IMR-90 (cell line): ENCODE measurements at regions not wholly inside any gene's neighbourhood (a gene's known extent, or its start where the extent isn't known, plus 50 kb on each side); places are given as distances from the start of the nearest gene placed in this dataset.

ENCODE experiments used
- ATAC-seq: fragments of 200-7000 bp; cut with Tn5 transposase; 2 replicates; pipeline ENCODE4 v1.9.1; 2020; ENCODE audit warnings: low read depth, mild to moderate bottlenecking, moderate library complexity
- BruUV-seq: library from RNA; stranded (reverse); fragments of 400-500 nt; replicated peaks from 2 replicates; lab custom pipeline; 2021; lab: Mats Ljungman, UMichigan
- CTCF ChIA-PET: fragments of 300-600 bp; formaldehyde crosslinking; extraction: SDS; loops from one replicate; lab custom pipeline; 2021; ENCODE audit warnings: antibody characterized with exemption; lab: Yijun Ruan, JAX
- POLR2A ChIA-PET: fragments of 300-600 bp; sonication (Branson Sonifier 250); formaldehyde crosslinking; loops from one replicate; lab custom pipeline; 2022; ENCODE audit warnings: antibody characterized with exemption; ENCODE audit not compliant: unreplicated experiment; lab: Charles Lee
- DNase-seq: peaks from one replicate; pipeline ENCODE4 v3.0.0; 2013
- H2AFZ ChIP-seq: replicated peaks from 2 replicates; pipeline ENCODE3; 2013; ENCODE audit warnings: low read length, mild to moderate bottlenecking; ENCODE audit not compliant: poor library complexity
- H2AK5ac ChIP-seq: 2 replicates; pipeline ENCODE4 v1.6.1; 2013; ENCODE audit warnings: low read depth, low read length, inconsistent platforms
- H2AK9ac ChIP-seq: replicated peaks from 2 replicates; pipeline ENCODE3; 2013; ENCODE audit warnings: mild to moderate bottlenecking, low read depth, low read length, moderate library complexity; ENCODE audit not compliant: poor library complexity
- H2BK120ac ChIP-seq: 2 replicates; pipeline ENCODE4 v1.6.1; 2013; ENCODE audit warnings: low read depth, low read length, inconsistent platforms
- H2BK15ac ChIP-seq: 3 replicates; pipeline ENCODE4 v1.6.1; 2013; ENCODE audit warnings: low read depth, low read length, inconsistent platforms
- H2BK20ac ChIP-seq: 2 replicates; pipeline ENCODE4 v1.6.1; 2013; ENCODE audit warnings: low read depth, mild to moderate bottlenecking, inconsistent platforms, low read length, moderate library complexity
- H2BK5ac ChIP-seq: 2 replicates; pipeline ENCODE4 v1.6.1; 2013; ENCODE audit warnings: mild to moderate bottlenecking, low read depth, low read length, inconsistent platforms; ENCODE audit not compliant: poor library complexity, severe bottlenecking
- H3K14ac ChIP-seq: replicated peaks from 2 replicates; pipeline ENCODE4 v1.6.1; 2013; ENCODE audit warnings: low read depth, low read length, inconsistent platforms
- H3K18ac ChIP-seq: 2 replicates; pipeline ENCODE4 v1.6.1; 2013; ENCODE audit warnings: low read depth, low read length, control low read depth
- H3K23ac ChIP-seq: 2 replicates; pipeline ENCODE4 v1.6.1; 2013; ENCODE audit warnings: low read depth, low read length, inconsistent platforms
- H3K27ac ChIP-seq: 2 replicates; pipeline ENCODE4 v1.5.1; 2013; ENCODE audit warnings: mild to moderate bottlenecking, control low read depth, low read length; ENCODE audit not compliant: insufficient read depth
- H3K27me3 ChIP-seq: 2 replicates; pipeline ENCODE4 v1.6.1; 2013; ENCODE audit warnings: low read length; ENCODE audit not compliant: control insufficient read depth, insufficient read depth
- H3K36me3 ChIP-seq: 2 replicates; pipeline ENCODE4 v1.6.1; 2013; ENCODE audit warnings: low read length, mixed read lengths; ENCODE audit not compliant: control insufficient read depth, insufficient read depth
- H3K4ac ChIP-seq: 2 replicates; pipeline ENCODE4 v1.6.1; 2013; ENCODE audit warnings: low read depth, low read length, inconsistent platforms
- H3K4me1 ChIP-seq: 2 replicates; pipeline ENCODE4 v1.6.1; 2013; ENCODE audit warnings: low read length, mixed read lengths; ENCODE audit not compliant: control insufficient read depth, insufficient read depth
- H3K4me2 ChIP-seq: 2 replicates; pipeline ENCODE4 v1.6.1; 2013; ENCODE audit warnings: low read depth, mild to moderate bottlenecking, control low read depth, low read length, moderate library complexity
- H3K4me3 ChIP-seq: 2 replicates; pipeline ENCODE4 v1.5.1; 2013; ENCODE audit warnings: low read depth, mild to moderate bottlenecking, control low read depth, low read length, moderate library complexity; ENCODE audit not compliant: insufficient read depth
- H3K56ac ChIP-seq: 2 replicates; pipeline ENCODE4 v1.6.1; 2013; ENCODE audit warnings: low read length, inconsistent platforms; ENCODE audit not compliant: insufficient read depth; ENCODE audit errors: extremely low read depth
- H3K79me1 ChIP-seq, 2 experiments: 2 replicates each; pipeline ENCODE4 v1.6.1; 2013; ENCODE audit warnings: low read length in 2 of 2, inconsistent platforms in 1 of 2, low read depth in 1 of 2
- H3K9ac ChIP-seq: 2 replicates; pipeline ENCODE4 v1.6.1; 2013; ENCODE audit warnings: low read depth, low read length, control low read depth
- H3K9me1 ChIP-seq: 2 replicates; pipeline ENCODE4 v1.6.1; 2013; ENCODE audit warnings: low read length, inconsistent platforms; ENCODE audit not compliant: insufficient read depth
- H3K9me3 ChIP-seq: 2 replicates; pipeline ENCODE4 v1.6.1; 2013; ENCODE audit warnings: low read length; ENCODE audit not compliant: control insufficient read depth, insufficient read depth
- H4K20me1 ChIP-seq: 2 replicates; pipeline ENCODE4 v1.6.1; 2013; ENCODE audit warnings: low read length, inconsistent platforms; ENCODE audit not compliant: insufficient read depth
- H4K5ac ChIP-seq: 2 replicates; pipeline ENCODE4 v1.6.1; 2013; ENCODE audit warnings: mild to moderate bottlenecking, low read depth, low read length, control low read depth
- H4K8ac ChIP-seq, 2 experiments: 2 replicates each; pipeline ENCODE4 v1.6.1; 2013; ENCODE audit warnings: low read depth in 2 of 2, low read length in 2 of 2, control low read depth in 1 of 2, inconsistent platforms in 1 of 2
- H4K91ac ChIP-seq: 2 replicates; pipeline ENCODE4 v1.6.1; 2013; ENCODE audit warnings: low read depth, low read length, inconsistent platforms; ENCODE audit not compliant: insufficient read depth
- CTCF ChIP-seq: conservative IDR thresholded peaks from 2 replicates; pipeline ENCODE4 v1.5.1; 2012; ENCODE audit warnings: mild to moderate bottlenecking, low read depth, low read length, improper control_type of control experiment
- FOS ChIP-seq: fragments of 150-350 bp; IDR thresholded peaks from 2 replicates; pipeline ENCODE4 v1.6.1; 2016; ENCODE audit warnings: low read depth, low read length
- MAFK ChIP-seq: IDR thresholded peaks from 2 replicates; pipeline ENCODE4 v1.6.1; 2012; ENCODE audit warnings: low read depth, low read length, improper control_type of control experiment
- MAZ ChIP-seq: IDR thresholded peaks from 2 replicates; pipeline ENCODE4 v1.6.1; 2012; ENCODE audit warnings: low read depth, mild to moderate bottlenecking, low read length, improper control_type of control experiment, moderate library complexity, borderline replicate concordance
- POLR2A ChIP-seq: IDR thresholded peaks from 2 replicates; pipeline ENCODE4 v1.6.1; 2012; ENCODE audit warnings: mild to moderate bottlenecking, low read depth, low read length
- RAD21 ChIP-seq: IDR thresholded peaks from 2 replicates; pipeline ENCODE4 v1.6.1; 2012; ENCODE audit warnings: low read length, improper control_type of control experiment
- RCOR1 ChIP-seq: IDR thresholded peaks from 2 replicates; pipeline ENCODE4 v1.6.1; 2012; ENCODE audit warnings: mild to moderate bottlenecking, low read length, improper control_type of control experiment; ENCODE audit not compliant: insufficient replicate concordance
- WGBS, 2 experiments: methylation state at CpG; one replicate each; pipeline versions ENCODE4 v1.1.5 to v1.1.7; 2013; ENCODE audit warnings: missing lambda C conversion rate in 2 of 2; ENCODE audit not compliant: insufficient read length in 1 of 2; ENCODE audit errors: extremely low coverage in 2 of 2; 5-methylcytosine and 5-hydroxymethylcytosine counted together
- dilution Hi-C: fragments of 300-500 bp; cut with HindIII; formaldehyde crosslinking; loops from one replicate; pipeline ENCODE4 v1.14.3; 2018; ENCODE audit warnings: low sequenced_read_pairs; ENCODE audit not compliant: unreplicated experiment
- in situ Hi-C: fragments of 300-500 bp; cut with MboI; formaldehyde crosslinking; loops from 3 replicates; pipeline ENCODE4 v1.14.3; 2019; ENCODE audit warnings: low sequenced_read_pairs, inconsistent platforms, mixed read lengths
- intact Hi-C: fragments of 100-400 bp; cut with micrococcal nuclease; formaldehyde crosslinking; loops from 2 replicates; pipeline ENCODE4 v1.10.0; 2022
- TF ChIP-seq, protein P1 (sequence below): fragments of 150-350 bp; IDR thresholded peaks from 2 replicates; pipeline ENCODE4 v1.6.1; 2017; ENCODE audit warnings: mild to moderate bottlenecking, antibody characterized with exemption, low read length, low read depth

DNA sequence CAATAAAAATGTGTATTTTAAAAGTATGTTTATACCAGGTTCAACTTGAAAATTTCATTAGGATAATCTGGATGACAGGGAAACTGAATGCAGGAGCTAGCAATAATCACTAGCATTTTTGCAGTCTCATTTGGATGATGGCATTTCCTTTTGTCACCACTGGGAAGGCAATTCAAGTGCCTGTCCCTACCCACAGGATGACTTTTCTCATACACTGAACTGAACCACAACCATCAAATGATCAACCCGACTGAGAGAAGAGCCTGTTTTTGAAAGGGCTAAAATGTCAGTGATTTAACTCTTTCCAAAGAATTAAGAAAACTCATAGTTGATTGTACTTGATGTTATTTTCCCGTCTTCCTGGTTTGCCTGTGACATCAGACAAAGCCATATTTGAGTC is 115.0 kb downstream of the FAM124B start:
- H3K9ac ChIP-seq, result no peak overlapping the region
- H3K4ac ChIP-seq, result no peak overlapping the region
- H3K36me3 ChIP-seq, result no peaks in the 10 kb centered on the region
- no peak overlapping the region for H3K4me3 ChIP-seq
- H4K20me1 ChIP-seq, result no peaks in the 10 kb centered on the region
- H3K4me2 ChIP-seq, result no peak overlapping the region
- no peak overlapping the region for H3K23ac ChIP-seq
- no peak overlapping the region for H2BK120ac ChIP-seq
- no CpG with 5 or more reads among the region's 2 CpGs for WGBS, 2 experiments
- H2AK5ac ChIP-seq, result no peak overlapping the region
- no peak overlapping the region for H2BK15ac ChIP-seq
- dilution Hi-C loops, result no loop called here
- no peaks in the 10 kb centered on the region for H3K4me1 ChIP-seq
- no peaks in the 10 kb centered on the region for H3K9me1 ChIP-seq
- peaks cover 21% of the 10 kb centered on the region for H3K27me3 ChIP-seq
- BruUV-seq, result no TSS peak
- H2BK20ac ChIP-seq, result no peak overlapping the region
- H3K56ac ChIP-seq, result no peak overlapping the region
- no peak overlapping the region for H4K5ac ChIP-seq
- H3K79me1 ChIP-seq, result no peaks in the 10 kb centered on the region
- TF ChIP-seq MAZ (no peak), RCOR1 (no peak), POLR2A (no peak), MAFK (no peak), CTCF (no peak), RAD21 (no peak), FOS (no peak)
- TF ChIP-seq, protein P1, sequence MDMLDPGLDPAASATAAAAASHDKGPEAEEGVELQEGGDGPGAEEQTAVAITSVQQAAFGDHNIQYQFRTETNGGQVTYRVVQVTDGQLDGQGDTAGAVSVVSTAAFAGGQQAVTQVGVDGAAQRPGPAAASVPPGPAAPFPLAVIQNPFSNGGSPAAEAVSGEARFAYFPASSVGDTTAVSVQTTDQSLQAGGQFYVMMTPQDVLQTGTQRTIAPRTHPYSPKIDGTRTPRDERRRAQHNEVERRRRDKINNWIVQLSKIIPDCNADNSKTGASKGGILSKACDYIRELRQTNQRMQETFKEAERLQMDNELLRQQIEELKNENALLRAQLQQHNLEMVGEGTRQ, result no peak
- H3K14ac ChIP-seq, result no peak overlapping the region
- no peak overlapping the region for H2AK9ac ChIP-seq
- ATAC-seq (no peak), DNase-seq (no peak)
- H3K9me3 ChIP-seq, result no peaks in the 10 kb centered on the region
- ChIA-PET CTCF (interaction anchor here (0.8 to 1.7 kb wide), 4 partner anchors 248 to 317 kb away, joined by 3 to 10 read pairs (median 5); partner anchors contain the start of gene SERPINE2), POLR2A (no interaction called here)
- no peak overlapping the region for H3K27ac ChIP-seq
- H4K8ac ChIP-seq, result no peak overlapping the region
- H4K91ac ChIP-seq, result no peak overlapping the region
- no peak overlapping the region for H2BK5ac ChIP-seq
- H2AFZ ChIP-seq, result no peak overlapping the region
- no peak overlapping the region for H3K18ac ChIP-seq
- intact Hi-C loops, result no loop called here
- in situ Hi-C loops, result loop anchor here (5.0 kb wide), 1 partner anchor 295 kb away; no protein-coding TSS in a partner anchor
